LNCAP (cell line): ENCODE measurements at regions not wholly inside any gene's neighbourhood (a gene's known extent, or its start where the extent isn't known, plus 50 kb on each side); places are given as distances from the start of the nearest gene placed in this dataset.

ENCODE experiments used
- TF ChIP-seq, protein P1 (sequence below): fragments of 450-650 bp; IDR thresholded peaks from 2 replicates; pipeline ENCODE4 v1.5.1; 2017; ENCODE audit warnings: mild to moderate bottlenecking

DNA sequence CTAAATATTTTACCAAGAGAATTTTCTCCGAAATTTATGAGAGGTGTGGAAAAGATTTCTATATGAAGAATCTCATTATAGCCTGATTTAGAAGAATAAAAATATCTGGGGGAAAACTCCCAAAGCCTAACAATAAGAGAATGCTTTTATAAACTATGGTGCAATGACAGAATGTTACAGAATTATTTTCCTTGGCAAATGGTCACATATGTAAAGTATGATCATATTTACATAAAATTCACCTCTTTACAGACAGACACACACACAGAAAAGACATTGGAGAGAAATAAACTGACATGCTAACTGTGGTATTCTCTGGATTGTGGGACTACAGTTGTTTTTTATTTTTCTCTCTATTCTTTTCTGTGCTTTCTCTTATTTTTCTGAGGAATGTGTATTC is 226.3 kb upstream of the USP24 start:
- TF ChIP-seq, protein P1, sequence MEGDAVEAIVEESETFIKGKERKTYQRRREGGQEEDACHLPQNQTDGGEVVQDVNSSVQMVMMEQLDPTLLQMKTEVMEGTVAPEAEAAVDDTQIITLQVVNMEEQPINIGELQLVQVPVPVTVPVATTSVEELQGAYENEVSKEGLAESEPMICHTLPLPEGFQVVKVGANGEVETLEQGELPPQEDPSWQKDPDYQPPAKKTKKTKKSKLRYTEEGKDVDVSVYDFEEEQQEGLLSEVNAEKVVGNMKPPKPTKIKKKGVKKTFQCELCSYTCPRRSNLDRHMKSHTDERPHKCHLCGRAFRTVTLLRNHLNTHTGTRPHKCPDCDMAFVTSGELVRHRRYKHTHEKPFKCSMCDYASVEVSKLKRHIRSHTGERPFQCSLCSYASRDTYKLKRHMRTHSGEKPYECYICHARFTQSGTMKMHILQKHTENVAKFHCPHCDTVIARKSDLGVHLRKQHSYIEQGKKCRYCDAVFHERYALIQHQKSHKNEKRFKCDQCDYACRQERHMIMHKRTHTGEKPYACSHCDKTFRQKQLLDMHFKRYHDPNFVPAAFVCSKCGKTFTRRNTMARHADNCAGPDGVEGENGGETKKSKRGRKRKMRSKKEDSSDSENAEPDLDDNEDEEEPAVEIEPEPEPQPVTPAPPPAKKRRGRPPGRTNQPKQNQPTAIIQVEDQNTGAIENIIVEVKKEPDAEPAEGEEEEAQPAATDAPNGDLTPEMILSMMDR: no peak

DNA sequence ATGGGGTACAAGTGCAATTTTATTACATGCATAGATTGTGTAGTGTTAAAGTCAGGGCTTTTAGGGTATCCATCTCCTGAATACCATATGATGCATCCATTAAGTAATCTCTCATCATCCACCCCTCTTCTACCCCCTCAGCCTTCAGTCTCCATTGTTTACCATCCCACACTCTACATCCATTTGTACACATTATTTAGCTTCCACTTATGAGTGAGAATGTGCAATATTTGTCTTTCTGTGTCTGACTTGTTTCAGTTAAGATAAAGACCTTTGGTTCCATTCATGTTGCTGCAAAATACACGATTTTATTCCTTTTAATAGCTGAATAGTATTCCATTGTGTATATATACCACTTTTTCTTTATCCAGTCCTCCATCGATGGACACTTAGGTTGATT is 222.5 kb upstream of the USP24 start:
- TF ChIP-seq, protein P1: no peak

- TF ChIP-seq, protein P1: no peak
These were observed 214.1 kb upstream of the USP24 start for GRCh38 chr1:55428944-55429931.

DNA sequence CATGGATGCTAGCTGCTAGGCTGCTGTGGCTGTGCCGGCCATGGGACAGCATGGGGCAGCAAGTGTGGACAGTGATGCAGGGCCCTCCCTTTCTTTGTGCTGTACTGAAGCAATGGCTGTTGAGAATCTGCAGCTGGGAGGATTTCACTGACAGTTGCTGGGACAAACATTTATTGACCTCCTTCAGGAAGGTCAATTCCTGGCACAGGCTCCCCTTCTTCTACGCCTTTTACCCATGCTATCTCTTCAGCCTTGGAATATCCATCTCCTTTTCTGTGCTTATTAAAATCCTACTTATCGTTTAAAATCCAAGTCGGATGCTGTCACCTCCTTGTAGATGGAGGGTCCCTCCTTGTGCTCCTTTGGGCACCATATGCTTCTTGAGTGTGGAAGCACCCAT is 213.1 kb upstream of the USP24 start:
- TF ChIP-seq, protein P1: no peak

DNA sequence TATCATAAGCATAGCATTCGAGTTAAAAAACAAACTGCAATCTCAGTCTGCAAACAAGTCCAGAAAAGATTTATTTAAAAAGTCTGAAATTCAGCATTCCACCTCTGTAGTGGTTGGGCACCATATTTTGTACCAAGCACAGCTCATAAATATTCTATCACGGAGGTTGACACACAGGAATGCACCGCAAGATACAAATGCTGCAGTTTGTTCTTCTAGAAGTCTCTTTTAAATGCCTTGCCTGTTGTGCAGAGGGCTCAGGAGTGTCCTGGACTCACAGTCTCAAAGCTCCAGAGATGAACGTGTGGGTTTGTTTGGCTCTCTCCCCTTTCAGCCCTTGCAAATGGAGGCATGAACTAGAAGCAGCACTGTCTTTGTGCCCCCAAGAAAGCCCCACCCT is 212.4 kb upstream of the USP24 start:
- TF ChIP-seq, protein P1: no peak

GRCh38 chr1:55426619-55427018 is 211.5 kb upstream of the USP24 start:
- TF ChIP-seq, protein P1: no peak

DNA sequence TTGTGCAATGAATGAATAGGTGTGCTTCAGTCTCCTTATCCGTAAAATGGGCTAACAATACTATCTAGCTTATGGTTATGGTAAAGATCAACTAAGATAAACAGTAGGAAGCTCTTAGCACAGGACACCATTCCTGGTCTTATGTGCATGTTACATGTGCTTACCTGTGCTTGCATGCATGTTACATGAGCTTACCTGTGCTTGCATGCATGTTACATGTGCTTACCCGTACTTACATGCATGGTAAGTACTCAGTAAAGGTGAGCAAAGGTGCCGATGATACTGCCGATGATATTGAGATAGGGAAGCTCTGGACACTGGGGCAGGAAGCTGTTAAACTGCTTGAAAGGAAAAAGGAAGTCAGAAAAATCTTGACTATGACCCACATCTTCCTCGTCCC is 211.0 kb upstream of the USP24 start:
- TF ChIP-seq, protein P1: no peak
